ENCODE measurements at regions not wholly inside any gene's neighbourhood (a gene's known extent, or its start where the extent isn't known, plus 50 kb on each side); places are given as distances from the start of the nearest gene placed in this dataset.
"Not testable (repeated sequence)": the region's sequence is repeated elsewhere in the genome, so short reads cannot be mapped to it uniquely, and the experiment has no call there.

- no peak for DNase-seq (ENCODE audit: low read depth)
These were observed 456.8 kb downstream of the DMAC1 start for GRCh38 chr9:7342736-7343135.

- DNase-seq (ENCODE audit: low read depth), result no peak
These were observed 457.3 kb downstream of the DMAC1 start for GRCh38 chr9:7342229-7342628.

GRCh38 chr9:7341571-7341970 lies 458.0 kb downstream of the DMAC1 start:
- no peak for DNase-seq (ENCODE audit: low read depth)

GRCh38 chr9:7340451-7340850 lies 459.1 kb downstream of the DMAC1 start:
- DNase-seq (ENCODE audit: low read depth), result no peak

GRCh38 chr9:7338586-7339281 lies 460.8 kb downstream of the DMAC1 start:
- no peak for DNase-seq (ENCODE audit: low read depth)

GRCh38 chr9:7336356-7337065 lies 463.1 kb downstream of the DMAC1 start:
- DNase-seq (ENCODE audit: low read depth), result no peak

- DNase-seq (ENCODE audit: low read depth), result no peak
These were observed 465.9 kb downstream of the DMAC1 start for GRCh38 chr9:7333719-7334118.

- DNase-seq (ENCODE audit: low read depth), result no peak
These were observed 466.8 kb downstream of the DMAC1 start for GRCh38 chr9:7332780-7333179.

GRCh38 chr9:7328453-7328852 lies 471.1 kb downstream of the DMAC1 start:
- no peak for DNase-seq (ENCODE audit: low read depth)

GRCh38 chr9:7325995-7326394 lies 473.6 kb downstream of the DMAC1 start:
- no peak for DNase-seq (ENCODE audit: low read depth)

- DNase-seq (ENCODE audit: low read depth), result peak; percentile 41
These were observed 475.4 kb downstream of the DMAC1 start for GRCh38 chr9:7324152-7324598.

- DNase-seq (ENCODE audit: low read depth), result no peak
These were observed 478.7 kb downstream of the DMAC1 start for GRCh38 chr9:7320841-7321240.

- DNase-seq (ENCODE audit: low read depth), result peak; percentile 96
These were observed 479.4 kb downstream of the DMAC1 start for GRCh38 chr9:7320139-7320538.

GRCh38 chr9:7318920-7319319 lies 480.7 kb downstream of the DMAC1 start:
- DNase-seq (ENCODE audit: low read depth), result no peak

GRCh38 chr9:7316967-7317366 lies 482.6 kb downstream of the DMAC1 start:
- DNase-seq (ENCODE audit: low read depth), result no peak

GRCh38 chr9:7316166-7316795 lies 483.3 kb downstream of the DMAC1 start:
- no peak for DNase-seq (ENCODE audit: low read depth)

GRCh38 chr9:7315746-7316145 lies 483.8 kb downstream of the DMAC1 start:
- DNase-seq (ENCODE audit: low read depth), result no peak

- no peak for DNase-seq (ENCODE audit: low read depth)
These were observed 484.5 kb downstream of the DMAC1 start for GRCh38 chr9:7315116-7315515.

- DNase-seq (ENCODE audit: low read depth), result no peak
These were observed 486.2 kb downstream of the DMAC1 start for GRCh38 chr9:7313389-7313788.

GRCh38 chr9:7309051-7309450 lies 490.5 kb downstream of the DMAC1 start:
- DNase-seq (ENCODE audit: low read depth), result not testable (repeated sequence)

GRCh38 chr9:7305677-7306076 lies 493.9 kb downstream of the DMAC1 start:
- no peak for DNase-seq (ENCODE audit: low read depth)

- DNase-seq (ENCODE audit: low read depth), result no peak
These were observed 495.0 kb downstream of the DMAC1 start for GRCh38 chr9:7304627-7304995.

- DNase-seq (ENCODE audit: low read depth), result no peak
These were observed 495.5 kb downstream of the DMAC1 start for GRCh38 chr9:7303907-7304626.
